Umbilical cord (tissue), 1 donor: ENCODE measurements at regions not wholly inside any gene's neighbourhood (a gene's known extent, or its start where the extent isn't known, plus 50 kb on each side); places are given as distances from the start of the nearest gene placed in this dataset.
"Not testable (repeated sequence)": the region's sequence is repeated elsewhere in the genome, so short reads cannot be mapped to it uniquely, and the experiment has no call there.

Source experiments
- DNase-seq: peaks from one replicate; pipeline ENCODE4 v3.0.0-alpha.2; 2015; ENCODE audit warnings: low spot score

GRCh38 chr3:194035406-194036138 is 100.4 kb upstream of the HES1 start:
- DNase-seq = no peak

- DNase-seq = no peak
Observed at GRCh38 chr3:194036842-194037241, 99.1 kb upstream of the HES1 start.

GRCh38 chr3:194038346-194038745 is 97.6 kb upstream of the HES1 start:
- DNase-seq = not testable (repeated sequence)

DNA sequence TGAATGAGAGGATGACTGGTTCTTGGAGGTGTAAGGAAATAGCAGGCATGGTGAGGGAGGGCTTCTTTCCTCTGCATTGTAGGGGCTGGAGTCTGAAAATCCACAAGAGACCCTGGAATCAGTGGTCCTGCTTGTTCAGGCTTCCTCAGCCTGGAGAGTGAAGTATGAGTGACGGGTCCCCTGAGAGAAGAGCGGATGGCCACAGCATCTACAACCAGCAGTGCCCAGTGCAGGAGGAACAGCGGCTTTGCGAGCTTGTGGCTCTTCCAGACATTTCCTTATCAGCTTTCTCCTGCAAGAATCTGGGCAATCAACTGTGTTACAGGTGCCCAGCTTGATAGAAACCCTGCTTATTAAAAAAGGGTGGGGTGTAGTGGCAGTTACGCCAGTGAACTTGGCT is 97.0 kb upstream of the HES1 start:
- no peak for DNase-seq

- DNase-seq = no peak
Observed at GRCh38 chr3:194040516-194041273, 95.3 kb upstream of the HES1 start.

- DNase-seq = peak; percentile 31
Observed at GRCh38 chr3:194042927-194043326, 93.0 kb upstream of the HES1 start.

GRCh38 chr3:194043516-194043915 is 92.4 kb upstream of the HES1 start:
- peak; percentile 64 for DNase-seq

GRCh38 chr3:194045289-194045688 is 90.7 kb upstream of the HES1 start:
- no peak for DNase-seq

- DNase-seq = no peak
Observed at GRCh38 chr3:194045919-194046318, 90.0 kb upstream of the HES1 start.

GRCh38 chr3:194046531-194046930 is 89.4 kb upstream of the HES1 start:
- DNase-seq = no peak

- peak; percentile 58 for DNase-seq
Observed at GRCh38 chr3:194046995-194047645, 88.8 kb upstream of the HES1 start.

DNA sequence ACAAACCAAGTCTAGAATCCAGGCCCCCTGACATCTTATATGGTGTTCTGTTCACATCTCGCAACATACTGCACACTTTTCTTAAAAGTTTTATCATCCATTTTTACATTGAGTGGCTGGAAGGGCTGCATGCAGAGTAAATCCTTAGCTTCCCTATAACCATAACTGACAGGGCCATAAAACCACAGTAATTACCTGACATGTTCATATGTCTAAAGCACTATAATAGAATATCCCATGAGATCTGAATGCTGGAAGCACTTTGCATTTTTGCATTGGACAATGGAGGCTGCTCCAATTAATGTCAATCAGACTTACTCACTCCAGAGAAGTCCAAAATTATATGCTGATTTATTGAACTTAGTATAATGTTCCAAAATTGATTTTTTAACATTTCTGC is 86.6 kb upstream of the HES1 start:
- DNase-seq = no peak

DNA sequence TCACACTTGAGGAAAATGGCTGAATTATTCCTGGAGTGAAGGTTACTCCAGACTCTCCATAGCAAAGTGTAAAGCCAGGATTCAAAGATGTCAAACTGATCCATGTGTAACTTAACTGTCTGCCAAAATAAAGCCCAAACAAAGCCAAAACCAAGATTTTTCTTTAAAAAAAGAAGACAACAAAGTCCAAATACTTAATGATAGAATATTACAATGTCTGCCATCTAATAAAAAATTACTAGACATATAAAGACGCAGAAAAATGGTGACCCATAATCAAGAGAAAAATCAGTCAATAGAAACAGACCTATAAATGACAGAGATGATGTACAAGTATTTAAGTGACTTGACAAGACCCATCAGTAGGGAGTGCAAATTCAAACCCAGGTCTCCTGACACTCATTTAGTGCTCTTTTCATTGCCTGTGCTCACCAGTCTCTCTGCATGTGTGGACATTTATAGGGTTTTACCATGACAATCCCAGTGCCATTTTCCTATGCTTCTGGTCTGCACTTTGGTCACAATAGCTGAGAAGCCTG is 85.1 kb upstream of the HES1 start:
- DNase-seq = no peak

DNA sequence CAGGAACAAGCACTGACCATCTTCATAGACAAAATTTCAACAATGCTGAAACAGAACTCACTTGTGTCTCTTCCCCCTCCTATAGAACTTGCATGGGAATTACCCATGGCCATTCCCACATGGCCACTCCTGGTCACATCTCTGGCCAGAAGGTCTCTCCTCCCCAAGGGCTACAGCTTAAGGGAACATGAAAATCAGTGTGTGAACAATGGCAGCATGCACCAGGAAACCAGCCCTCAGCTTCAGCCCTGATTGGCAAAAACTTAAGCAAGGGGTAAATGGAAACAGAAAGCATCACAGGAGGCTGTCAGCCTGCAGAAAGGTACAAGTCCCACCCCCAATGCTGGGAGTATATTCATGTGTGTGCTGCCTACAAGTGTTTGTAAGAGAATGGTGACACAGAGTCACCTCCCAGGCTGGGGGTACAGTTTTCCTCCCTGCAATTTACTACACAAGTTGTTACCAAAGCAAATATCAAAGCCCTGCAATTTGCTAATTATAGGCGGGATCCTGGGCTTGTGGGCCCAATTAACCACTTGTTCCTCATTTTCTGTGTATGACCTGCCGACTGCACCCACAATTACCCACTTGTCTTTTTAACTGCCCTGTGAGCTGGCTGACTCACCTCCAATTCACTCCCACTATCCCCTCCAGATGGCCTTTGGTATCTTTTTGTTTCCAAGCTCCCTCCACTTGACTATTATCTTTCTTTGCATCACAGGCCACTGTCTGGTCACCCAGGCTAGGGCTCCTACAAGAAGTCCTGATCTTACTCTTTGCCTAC is 84.4 kb upstream of the HES1 start:
- no peak for DNase-seq

DNA sequence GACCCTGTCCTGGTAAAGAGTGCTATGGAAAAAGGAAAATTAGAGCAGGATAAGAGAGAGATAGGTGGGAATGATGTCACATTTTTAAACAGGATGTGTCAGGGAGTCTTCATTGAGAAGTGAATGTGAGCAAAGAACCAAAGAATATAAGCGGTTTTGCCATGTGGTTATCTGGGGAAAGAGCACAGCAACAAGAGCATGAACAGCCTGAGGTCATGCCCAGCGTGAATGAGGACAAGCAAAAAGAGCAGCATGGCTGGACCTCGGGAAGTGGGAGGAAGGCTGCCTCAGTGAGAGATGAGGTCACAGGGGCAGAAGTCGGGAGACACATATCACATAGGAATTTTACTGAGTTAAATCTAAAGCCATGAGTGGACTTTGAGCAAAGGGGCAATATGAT is 82.8 kb upstream of the HES1 start:
- DNase-seq = no peak

DNA sequence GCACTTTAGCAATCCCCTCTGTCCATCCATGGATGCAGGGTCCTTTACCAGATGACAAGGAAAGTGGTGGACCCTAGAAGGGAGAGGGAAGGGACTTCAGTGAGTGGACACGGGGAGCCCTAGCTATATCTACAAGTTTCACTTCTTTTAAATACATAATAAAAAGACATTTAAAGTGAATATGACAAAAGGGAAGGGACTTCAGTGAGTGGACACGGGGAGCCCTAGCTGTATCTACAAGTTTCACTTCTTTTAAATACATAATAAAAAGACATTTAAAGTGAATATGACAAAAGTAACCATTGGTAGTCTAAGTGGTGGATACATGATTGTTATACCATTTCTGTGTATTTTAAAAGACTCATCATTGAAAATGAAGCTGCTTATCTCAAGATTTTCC is 81.9 kb upstream of the HES1 start:
- DNase-seq = no peak

DNA sequence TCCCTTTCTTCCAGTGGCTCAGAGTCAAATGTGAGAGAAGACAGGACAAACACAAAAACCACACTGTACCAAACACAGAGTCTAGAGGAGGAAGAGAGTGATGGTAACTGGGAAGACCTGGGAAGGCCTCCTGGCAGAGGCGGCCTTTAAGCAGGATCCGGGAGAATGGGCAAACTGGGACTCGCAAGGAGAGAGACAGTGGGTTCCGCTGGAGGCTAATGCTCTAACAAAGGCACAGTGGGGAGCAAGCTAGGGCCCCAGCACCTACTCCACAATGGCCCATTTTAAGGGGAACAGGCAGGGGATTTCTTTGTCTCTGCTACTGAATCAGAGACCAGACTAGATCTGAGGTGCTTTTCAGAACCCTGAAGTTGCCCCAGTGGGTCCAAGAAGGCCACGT is 81.4 kb upstream of the HES1 start:
- DNase-seq = no peak

GRCh38 chr3:194054961-194055360 is 81.0 kb upstream of the HES1 start:
- DNase-seq = no peak

- not testable (repeated sequence) for DNase-seq
Observed at GRCh38 chr3:194056323-194056722, 79.6 kb upstream of the HES1 start.

- peak; percentile 38 for DNase-seq
Observed at GRCh38 chr3:194056731-194057415, 79.1 kb upstream of the HES1 start.

GRCh38 chr3:194057570-194058188 is 78.3 kb upstream of the HES1 start:
- no peak for DNase-seq
